ENCODE measurements at regions not wholly inside any gene's neighbourhood (a gene's known extent, or its start where the extent isn't known, plus 50 kb on each side); places are given as distances from the start of the nearest gene placed in this dataset.
A peak's percentile ranks its signal among the peaks of the same experiment; 100 is the strongest.

GRCh38 chr10:52485462-52485861 is 171.4 kb downstream of the DKK1 start:
- Histone ChIP-seq H3K9me3 (no peaks in the 10 kb centered on the region), H3K27ac (no peak overlapping the region), H3K27me3 (no peaks in the 10 kb centered on the region), H3K4me1 (no peaks in the 10 kb centered on the region), H3K36me3 (replicated peaks in 1 of 2; ENCODE audit: insufficient read depth in 1 of 2, low read depth in 2 of 2) (no peaks in the 10 kb centered on the region), H3K4me3 (no peak overlapping the region)
- TF ChIP-seq POLR2A (IDR thresholded peaks at IDR 0.05): no peak
- whole genome bisulfite sequencing, 2 donors: 55 to 58% methylated on average over 1 of the region's 1 CpG
- intact Hi-C loops (cut with DNase I): loop anchor here (5.0 kb wide), 1 partner anchor 173 kb away; the partner anchor contains the start of gene DKK1
- DNase-seq (no peak), ATAC-seq (no peak)

DNA sequence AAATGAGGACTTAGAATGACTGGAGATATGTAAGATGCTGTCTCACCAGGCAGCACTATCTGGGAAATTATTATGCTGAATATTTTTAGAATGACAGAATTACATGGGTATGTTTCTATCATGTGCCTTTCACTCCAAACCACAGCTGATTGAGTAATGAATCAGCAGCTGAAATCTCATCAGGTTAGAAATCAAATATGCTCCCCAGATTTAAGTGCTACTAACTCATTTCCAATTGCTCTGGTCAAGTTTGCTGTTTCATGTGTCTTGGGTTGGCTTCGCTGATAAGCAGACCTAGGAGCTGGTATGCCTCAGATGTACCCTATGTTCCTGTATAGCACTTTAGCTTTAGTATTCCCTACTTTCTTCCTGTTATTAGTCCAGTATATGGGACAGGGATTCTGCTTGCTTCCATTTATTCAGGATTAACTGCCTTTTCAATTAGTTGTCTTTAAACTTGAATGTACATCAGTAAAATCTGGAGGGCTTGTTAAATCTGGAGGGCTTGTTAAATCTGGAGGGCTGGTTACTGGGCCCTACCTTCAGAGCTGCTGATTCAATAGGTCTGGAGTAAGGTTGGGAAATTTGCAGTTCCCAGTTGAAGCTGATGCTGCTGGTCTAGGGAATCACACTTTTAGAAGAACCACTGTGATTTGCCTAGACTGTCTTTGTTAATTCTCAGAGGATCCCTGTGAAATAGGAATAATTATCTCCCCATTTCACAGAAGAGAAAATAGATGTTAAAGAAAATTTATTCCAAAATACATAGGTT is 172.9 kb downstream of the DKK1 start:
- 83 to 88% methylated on average over 1 of the region's 1 CpG for WGBS, 2 donors
- H3K4me1 ChIP-seq: no peaks in the 10 kb centered on the region

DNA sequence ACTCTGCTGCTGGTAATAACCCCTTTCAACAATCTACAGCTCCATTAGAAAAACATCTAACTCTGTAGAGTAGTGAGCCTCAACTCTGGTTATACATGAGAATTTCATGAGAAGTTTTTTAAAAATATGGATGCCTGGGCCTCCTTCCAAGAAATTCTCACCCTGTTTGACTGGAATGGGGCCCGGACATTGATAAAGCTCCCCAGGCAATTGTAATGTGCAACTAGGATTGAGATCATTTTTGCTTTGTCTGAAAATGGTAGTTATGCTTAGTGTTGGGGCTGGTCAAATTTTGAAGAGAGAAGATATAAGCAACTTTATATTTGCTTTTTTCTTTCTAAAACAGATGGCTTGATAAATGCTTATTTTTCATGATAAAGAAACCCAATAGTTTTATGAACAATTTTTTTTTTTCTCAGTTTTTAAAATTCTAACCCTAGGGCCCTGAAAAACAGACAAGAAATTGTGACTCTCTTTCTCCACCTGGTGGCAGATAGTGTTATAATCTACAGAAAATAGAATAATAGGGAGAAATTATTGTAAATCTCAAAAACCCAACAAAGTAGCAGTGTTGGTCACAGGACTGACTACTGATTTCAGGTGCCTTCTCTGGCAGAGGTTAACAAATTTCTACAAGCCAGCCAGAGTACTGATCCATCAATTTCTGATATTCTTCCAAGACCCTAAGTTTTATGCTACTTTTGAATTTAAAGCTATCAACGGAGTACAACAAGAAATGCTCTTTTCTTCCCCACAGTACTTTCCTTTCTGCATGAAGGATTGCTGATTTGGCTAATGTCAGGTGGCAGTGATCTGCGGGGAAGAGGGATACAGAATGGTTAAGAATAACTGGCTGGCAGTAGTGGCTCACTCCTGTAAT is 174.8 kb downstream of the DKK1 start:
- ATAC-seq: no peak
- no peak for TF ChIP-seq POLR2A (IDR thresholded peaks at IDR 0.05)
- TF ChIP-seq CTCF (IDR thresholded peaks at IDR 0.05): peak; percentile 12 to 59 (median 54)
- H3K4me1 ChIP-seq: no peaks in the 10 kb centered on the region
- no peaks in the 10 kb centered on the region for H3K36me3 ChIP-seq (replicated peaks in 1 of 2; ENCODE audit: insufficient read depth in 1 of 2, low read depth in 2 of 2)
- no peak overlapping the region for H3K27ac ChIP-seq
- intact Hi-C loops (cut with DNase I): loop anchor here (5.0 kb wide), 1 partner anchor 177 kb away; the partner anchor contains the start of gene DKK1
- no peak overlapping the region for H3K4me3 ChIP-seq
- H3K9me3 ChIP-seq: no peaks in the 10 kb centered on the region
- H3K27me3 ChIP-seq: no peaks in the 10 kb centered on the region
- WGBS, 2 donors: 46 to 49% methylated on average over 3 of the region's 3 CpGs
- DNase-seq: no peak

More for the DNA sequence above, 172.9 kb downstream of the DKK1 start:
- Histone ChIP-seq H3K9me3 (no peaks in the 10 kb centered on the region), H3K27me3 (no peaks in the 10 kb centered on the region), H3K4me3 (no peak overlapping the region), H3K36me3 (replicated peaks in 1 of 2; ENCODE audit: insufficient read depth in 1 of 2, low read depth in 2 of 2) (no peaks in the 10 kb centered on the region), H3K27ac (no peak overlapping the region)
- TF ChIP-seq POLR2A (IDR thresholded peaks at IDR 0.05) (no peak), CTCF (IDR thresholded peaks at IDR 0.05) (no peak)
- intact Hi-C loops (cut with DNase I): loop anchor here (5.0 kb wide), 1 partner anchor 175 kb away; the partner anchor contains the start of gene DKK1
- ATAC-seq (no peak), DNase-seq (no peak)

DNA sequence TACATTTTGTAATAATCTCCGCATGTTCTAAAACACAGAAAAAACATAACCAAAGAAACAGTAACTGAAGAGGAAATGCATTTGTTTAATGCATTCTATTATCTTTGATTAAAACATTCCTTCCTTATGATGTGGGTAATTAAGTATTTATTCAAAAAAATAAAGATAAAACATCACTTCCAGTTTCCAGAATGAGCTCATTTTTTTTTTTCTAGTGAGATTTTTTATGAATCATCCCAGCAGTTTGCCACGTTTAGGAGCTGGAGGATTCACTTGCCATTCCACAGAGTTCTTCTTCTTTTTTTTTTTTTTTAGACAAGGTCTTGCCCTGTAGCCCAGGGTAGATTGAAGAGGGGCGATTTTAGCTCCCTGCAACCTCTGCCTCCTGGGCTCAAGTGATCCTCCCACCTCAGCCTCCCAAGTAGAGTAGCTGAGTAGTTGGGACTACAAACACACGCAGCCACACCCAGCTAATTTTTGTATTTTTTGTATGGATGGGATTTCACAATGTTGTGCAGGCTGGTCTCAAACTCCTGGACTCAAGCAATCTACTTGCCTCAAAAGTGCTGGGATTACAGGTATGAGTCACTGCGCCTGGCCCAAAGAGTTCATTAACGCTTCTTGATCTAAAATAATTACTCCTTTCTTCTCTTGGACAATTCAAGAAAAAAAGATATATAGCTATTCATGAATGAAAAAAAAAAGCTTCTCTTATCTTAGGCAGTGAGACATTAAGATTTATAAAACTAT is 177.3 kb downstream of the DKK1 start:
- no peaks in the 10 kb centered on the region for H3K27me3 ChIP-seq
- H3K4me1 ChIP-seq: no peaks in the 10 kb centered on the region
- no peaks in the 10 kb centered on the region for H3K9me3 ChIP-seq
- WGBS, 2 donors: 63 to 72% methylated on average over 6 of the region's 6 CpGs
- intact Hi-C loops (cut with DNase I): no loop called here
- ATAC-seq (no peak), DNase-seq (no peak)
- no peak overlapping the region for H3K27ac ChIP-seq
- TF ChIP-seq CTCF (IDR thresholded peaks at IDR 0.05) (no peak), POLR2A (IDR thresholded peaks at IDR 0.05) (no peak)
- no peaks in the 10 kb centered on the region for H3K36me3 ChIP-seq (replicated peaks in 1 of 2; ENCODE audit: insufficient read depth in 1 of 2, low read depth in 2 of 2)
- H3K4me3 ChIP-seq: no peak overlapping the region

DNA sequence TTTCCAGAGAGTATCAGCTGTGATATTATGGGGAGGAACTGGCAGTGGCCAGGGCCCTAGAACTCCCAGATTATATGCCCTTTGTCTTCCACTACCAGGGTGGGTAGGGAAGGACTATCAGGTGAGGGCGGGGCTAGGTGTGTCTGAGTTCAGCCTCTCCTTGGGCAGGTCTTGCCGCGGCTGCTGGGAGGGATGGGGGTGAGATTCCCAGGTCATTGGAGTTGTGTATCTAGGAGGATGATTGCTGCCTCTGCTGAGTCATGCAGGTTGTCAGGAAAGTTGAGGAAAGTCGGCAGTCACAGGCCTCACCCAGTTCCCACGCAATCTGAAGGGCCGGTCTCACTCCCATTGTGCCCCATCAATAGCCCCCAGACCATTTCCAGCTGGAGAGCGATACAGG is 185.2 kb downstream of the DKK1 start:
- ATAC-seq (no peak), DNase-seq (no peak)
- WGBS, 2 donors: 86 to 87% methylated on average over 7 of the region's 7 CpGs
- intact Hi-C loops (cut with DNase I): no loop called here
- H3K27me3 ChIP-seq: no peaks in the 10 kb centered on the region
- no peaks in the 10 kb centered on the region for H3K4me1 ChIP-seq
- no peak overlapping the region for H3K27ac ChIP-seq
- TF ChIP-seq CTCF (IDR thresholded peaks at IDR 0.05) (no peak), POLR2A (IDR thresholded peaks at IDR 0.05) (no peak)
- H3K9me3 ChIP-seq: no peaks in the 10 kb centered on the region
- H3K36me3 ChIP-seq (replicated peaks in 1 of 2; ENCODE audit: insufficient read depth in 1 of 2, low read depth in 2 of 2): no peaks in the 10 kb centered on the region
- no peak overlapping the region for H3K4me3 ChIP-seq
